ENCODE measurements at regions not wholly inside any gene's neighbourhood (a gene's known extent, or its start where the extent isn't known, plus 50 kb on each side); places are given as distances from the start of the nearest gene placed in this dataset.
"Not testable (repeated sequence)": the region's sequence is repeated elsewhere in the genome, so short reads cannot be mapped to it uniquely, and the experiment has no call there.

- FAIRE-seq (no peak), DNase-seq (ENCODE audit: low spot score) (no peak)
These were observed 490.3 kb downstream of the ADCYAP1 start for GRCh38 chr18:1394966-1395365.

DNA sequence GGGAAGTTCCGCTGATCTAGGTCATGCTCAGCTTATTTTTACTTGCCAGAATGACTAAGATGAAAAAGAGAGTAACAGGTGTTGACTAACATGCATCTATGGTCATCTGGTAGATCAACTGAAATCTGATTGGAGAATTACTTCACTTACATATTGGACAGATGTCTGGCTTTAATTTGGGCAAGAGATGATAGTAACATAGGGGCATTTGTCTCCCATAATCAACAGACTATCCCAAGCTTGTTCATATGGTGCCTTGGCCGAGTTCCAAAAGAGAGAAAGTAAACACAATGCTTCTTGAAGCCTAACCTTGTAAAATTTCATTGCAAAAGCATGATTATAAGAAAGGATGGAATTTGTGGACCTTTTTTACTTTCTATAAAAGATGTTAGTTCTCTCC lies 503.7 kb downstream of the ADCYAP1 start:
- no peak for FAIRE-seq
- no peak for DNase-seq (ENCODE audit: low spot score)

GRCh38 chr18:1412655-1413322 lies 508.1 kb downstream of the ADCYAP1 start:
- FAIRE-seq (no peak), DNase-seq (ENCODE audit: low spot score) (no peak)

DNA sequence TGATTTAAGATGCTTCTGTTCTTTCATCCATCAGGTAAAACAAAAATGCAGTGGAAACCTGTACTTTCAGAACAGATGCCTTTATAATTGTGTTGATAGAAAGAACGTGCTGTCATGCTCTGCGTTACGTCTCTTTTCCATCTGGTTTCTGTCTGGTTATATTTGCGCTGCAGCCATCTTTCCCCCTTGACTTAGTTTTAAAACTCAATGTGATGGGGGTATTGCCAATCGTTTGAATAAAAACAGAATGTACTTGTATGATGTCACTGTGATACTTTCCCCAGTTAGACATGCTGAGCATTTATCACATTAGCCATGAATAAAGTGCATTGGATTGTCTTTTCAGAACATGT lies 508.6 kb downstream of the ADCYAP1 start:
- DNase-seq (ENCODE audit: low spot score): no peak
- FAIRE-seq: no peak

- FAIRE-seq (no peak), DNase-seq (ENCODE audit: low spot score) (no peak)
These were observed 511.4 kb downstream of the ADCYAP1 start for GRCh38 chr18:1416074-1416473.

DNA sequence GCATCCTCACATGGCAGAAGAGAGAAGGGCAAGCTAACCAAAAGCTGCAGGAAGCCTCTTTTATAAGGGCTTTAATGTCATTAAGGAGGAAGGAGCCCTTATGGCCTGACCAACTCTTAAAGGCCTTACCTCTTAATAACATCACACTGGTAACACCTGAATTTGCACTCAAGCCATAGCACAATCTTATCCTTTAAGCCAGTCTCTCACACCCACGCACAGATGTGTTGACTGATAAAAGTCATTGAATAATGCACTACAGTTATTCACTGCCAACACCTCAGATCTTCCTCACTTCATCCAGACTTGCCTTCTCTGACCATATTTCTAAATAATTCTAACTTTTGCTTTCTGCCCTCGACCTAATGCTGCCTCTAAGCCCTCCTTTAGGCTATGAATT lies 516.8 kb downstream of the ADCYAP1 start:
- DNase-seq (ENCODE audit: low spot score) (no peak), FAIRE-seq (no peak)

GRCh38 chr18:1422634-1423033 lies 518.0 kb downstream of the ADCYAP1 start:
- no peak for FAIRE-seq
- no peak for DNase-seq (ENCODE audit: low spot score)

DNA sequence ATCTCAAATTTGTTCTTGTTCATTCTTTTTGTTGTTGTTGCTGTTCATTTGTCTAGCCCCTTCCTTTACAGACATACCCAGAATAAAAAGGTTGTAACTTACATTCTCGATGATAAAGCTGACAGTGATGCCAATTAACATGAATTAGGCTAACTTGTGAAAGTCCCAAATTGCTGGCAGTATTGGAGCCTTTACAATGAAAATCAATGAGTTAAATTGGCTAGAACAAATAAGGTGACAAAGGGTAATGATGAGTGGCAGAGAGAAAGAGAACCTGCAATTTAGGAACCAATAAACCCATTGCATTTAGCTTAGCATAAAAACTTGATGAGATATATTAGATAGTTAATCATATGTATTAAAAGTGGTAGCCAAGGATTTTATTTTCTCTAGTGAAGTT lies 521.0 kb downstream of the ADCYAP1 start:
- no peak for FAIRE-seq
- no peak for DNase-seq (ENCODE audit: low spot score)

DNA sequence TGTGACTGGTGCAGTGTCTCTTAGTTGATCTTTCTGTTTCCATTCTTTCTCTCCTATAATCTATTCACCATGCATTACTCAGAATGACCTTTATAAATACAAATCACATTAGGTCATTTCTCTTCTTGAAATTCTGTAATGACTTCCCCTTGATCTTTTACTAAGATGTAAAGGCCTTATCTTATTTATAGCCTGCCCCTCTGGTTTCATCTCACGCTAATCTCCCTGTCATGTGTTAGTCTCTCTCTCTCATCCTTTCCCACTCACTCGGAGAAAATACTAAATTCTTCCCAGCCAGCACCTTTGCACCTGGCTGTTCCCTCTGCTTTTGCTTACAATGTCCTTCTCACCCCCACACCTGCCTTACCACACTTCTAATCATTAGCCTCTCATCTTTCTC lies 530.8 kb downstream of the ADCYAP1 start:
- FAIRE-seq (no peak), DNase-seq (ENCODE audit: low spot score) (no peak)

DNA sequence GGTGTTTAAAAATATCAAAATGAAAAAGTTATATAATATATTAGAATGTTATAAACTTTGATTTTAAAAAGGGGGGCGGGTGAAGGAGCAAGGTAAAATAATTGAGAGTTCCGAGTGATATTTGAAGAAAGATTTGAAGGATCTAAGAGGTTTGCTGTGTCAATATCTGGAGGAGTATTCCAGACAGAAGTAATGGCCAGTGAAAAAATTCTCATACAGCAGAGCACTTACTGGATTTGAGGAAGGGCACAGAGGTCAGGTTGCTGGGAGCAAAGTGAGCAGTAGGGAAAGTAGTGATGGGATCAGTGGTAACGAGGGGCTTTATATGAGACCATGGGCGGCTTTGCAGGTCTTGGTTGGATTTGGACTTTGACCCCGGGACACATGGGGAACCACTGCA lies 531.5 kb downstream of the ADCYAP1 start:
- no peak for FAIRE-seq

GRCh38 chr18:1438458-1438910 lies 533.8 kb downstream of the ADCYAP1 start:
- FAIRE-seq (no peak), DNase-seq (ENCODE audit: low spot score) (no peak)

More for the DNA sequence above, 531.5 kb downstream of the ADCYAP1 start:
- DNase-seq (ENCODE audit: low spot score): no peak

- no peak for DNase-seq (ENCODE audit: low spot score)
- FAIRE-seq: no peak
These were observed 534.3 kb downstream of the ADCYAP1 start for GRCh38 chr18:1438967-1439366.

- not testable (repeated sequence) for DNase-seq (ENCODE audit: low spot score); FAIRE-seq
These were observed 539.4 kb downstream of the ADCYAP1 start for GRCh38 chr18:1444062-1444461.

GRCh38 chr18:1446765-1447164 lies 542.1 kb downstream of the ADCYAP1 start:
- DNase-seq (ENCODE audit: low spot score) (no peak), FAIRE-seq (no peak)

- DNase-seq (ENCODE audit: low spot score) (no peak), FAIRE-seq (no peak)
These were observed 548.1 kb downstream of the ADCYAP1 start for GRCh38 chr18:1452821-1453220.

DNA sequence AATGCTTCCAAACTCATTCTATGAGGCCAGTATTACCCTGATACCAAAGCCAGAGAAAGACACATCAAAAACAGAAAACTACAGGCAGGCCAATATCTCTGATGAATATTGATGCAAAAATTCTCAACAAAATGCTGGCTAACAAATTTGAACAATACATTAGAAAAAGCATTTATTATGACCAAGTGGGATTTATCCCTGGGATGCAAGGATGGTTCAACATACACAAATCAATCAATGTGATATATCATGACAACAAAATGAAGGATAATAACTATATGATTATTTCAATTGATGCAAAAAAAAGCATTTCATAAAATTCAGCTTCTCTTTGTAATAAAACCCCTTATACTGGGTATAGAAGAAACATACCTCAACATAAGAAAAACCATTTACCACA lies 550.9 kb downstream of the ADCYAP1 start:
- FAIRE-seq (no peak), DNase-seq (ENCODE audit: low spot score) (no peak)

DNA sequence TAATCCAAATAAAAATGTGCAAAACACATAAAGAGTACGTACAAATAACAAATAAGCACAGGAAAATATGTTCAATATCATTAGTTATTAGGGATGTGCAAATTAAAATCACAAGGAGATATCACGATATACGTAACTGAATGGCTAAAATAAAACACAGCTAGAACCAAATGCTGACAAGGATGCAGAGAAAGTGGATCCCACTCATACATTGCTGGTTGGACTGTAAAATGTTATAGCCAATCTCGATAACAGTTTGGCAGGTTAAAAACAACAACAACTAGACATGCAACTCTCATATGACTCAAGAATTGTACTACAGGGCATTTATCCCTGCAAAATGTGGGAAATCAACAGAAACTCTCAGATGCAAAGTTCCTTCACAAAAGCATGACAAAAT lies 553.9 kb downstream of the ADCYAP1 start:
- no peak for FAIRE-seq
- DNase-seq (ENCODE audit: low spot score): no peak

DNA sequence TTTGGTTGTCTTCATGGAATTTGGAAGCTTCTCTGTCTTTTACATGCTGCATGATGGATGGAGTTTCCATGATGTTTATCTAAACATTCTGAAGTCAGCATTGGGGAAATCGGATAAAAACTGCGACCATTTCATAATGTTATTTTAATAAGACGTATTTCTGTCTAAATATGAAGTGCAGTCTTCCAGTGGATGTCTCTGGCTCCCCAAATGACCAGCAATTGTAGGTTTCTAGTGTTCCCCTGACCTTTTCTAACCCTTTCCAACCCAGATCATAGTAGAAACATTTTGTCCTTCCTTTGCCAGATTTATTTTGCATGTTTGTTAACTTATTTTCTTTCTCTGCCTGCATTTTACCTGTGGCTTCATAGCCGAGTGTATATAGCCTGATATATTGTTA lies 559.3 kb downstream of the ADCYAP1 start:
- no peak for FAIRE-seq

GRCh38 chr18:1464444-1465217 lies 560.0 kb downstream of the ADCYAP1 start:
- no peak for DNase-seq (ENCODE audit: low spot score)
- no peak for FAIRE-seq

More for the DNA sequence above, 559.3 kb downstream of the ADCYAP1 start:
- DNase-seq (ENCODE audit: low spot score): no peak

DNA sequence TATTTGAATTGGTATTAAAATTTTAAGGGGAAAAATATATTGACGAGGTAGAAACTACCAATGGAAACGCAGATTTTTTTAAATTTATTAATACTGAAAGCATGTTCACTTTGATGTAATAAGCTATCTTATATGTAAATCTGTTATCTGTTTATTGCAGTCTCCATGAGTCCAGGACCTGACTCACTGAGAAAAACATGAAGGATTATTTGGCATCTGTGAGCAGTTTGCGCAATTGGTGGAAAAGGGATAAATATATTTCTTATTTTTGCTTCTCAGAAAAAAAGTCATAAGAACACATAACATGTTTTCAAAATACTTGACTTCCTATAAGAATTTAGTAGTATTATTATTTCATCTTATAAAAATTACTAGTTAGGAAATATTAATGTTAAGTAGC lies 561.4 kb downstream of the ADCYAP1 start:
- FAIRE-seq (no peak), DNase-seq (ENCODE audit: low spot score) (no peak)

- FAIRE-seq: no peak
These were observed 562.8 kb downstream of the ADCYAP1 start for GRCh38 chr18:1467461-1467964.

GRCh38 chr18:1468550-1468949 lies 563.9 kb downstream of the ADCYAP1 start:
- FAIRE-seq: no peak

More at GRCh38 chr18:1467461-1467964, 562.8 kb downstream of the ADCYAP1 start:
- no peak for DNase-seq (ENCODE audit: low spot score)

DNA sequence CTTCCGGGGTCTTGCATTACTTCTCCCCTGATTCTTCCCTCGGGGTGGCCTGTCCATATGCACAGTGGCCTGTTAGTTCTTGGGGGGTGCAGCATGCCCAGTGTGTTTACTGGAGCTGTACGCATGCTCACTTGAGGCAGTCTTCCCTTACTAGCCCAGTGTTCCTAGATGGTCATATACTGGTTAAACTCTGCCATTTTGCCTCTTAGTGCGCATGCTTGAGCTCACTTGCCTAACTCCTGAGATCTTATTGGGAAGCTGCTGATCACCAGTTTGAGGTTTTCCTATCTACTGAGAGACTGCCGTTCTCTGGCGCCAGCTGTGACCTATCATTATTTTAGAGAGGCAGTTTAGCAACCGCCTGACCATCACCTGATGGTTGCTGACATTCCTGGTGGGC lies 571.2 kb downstream of the ADCYAP1 start:
- no peak for FAIRE-seq

More at GRCh38 chr18:1468550-1468949, 563.9 kb downstream of the ADCYAP1 start:
- DNase-seq (ENCODE audit: low spot score): no peak

More for the DNA sequence above, 571.2 kb downstream of the ADCYAP1 start:
- no peak for DNase-seq (ENCODE audit: low spot score)

Measured in RCC 7860 (cell line).